NCI-H82 treated with DMSO at 0.1 percent for 48 hours (cell line): ENCODE measurements at regions not wholly inside any gene's neighbourhood (a gene's known extent, or its start where the extent isn't known, plus 50 kb on each side); places are given as distances from the start of the nearest gene placed in this dataset.
"Not testable (repeated sequence)": the region's sequence is repeated elsewhere in the genome, so short reads cannot be mapped to it uniquely, and the experiment has no call there.

Source experiments
- DNase-seq: peaks from one replicate; lab custom pipeline; 2025; ENCODE audit not compliant: unreplicated experiment; lab: John Stamatoyannopoulos, UW

GRCh38 chr13:80552851-80553440 lies 212.0 kb upstream of the SPRY2 start:
- no peak for DNase-seq

- DNase-seq = no peak
Observed at GRCh38 chr13:80551650-80552497, 210.9 kb upstream of the SPRY2 start.

GRCh38 chr13:80550971-80551441 lies 210.1 kb upstream of the SPRY2 start:
- DNase-seq = no peak

- DNase-seq = no peak
Observed at GRCh38 chr13:80548915-80549314, 208.0 kb upstream of the SPRY2 start.

GRCh38 chr13:80547885-80548825 lies 207.2 kb upstream of the SPRY2 start:
- no peak for DNase-seq

- no peak for DNase-seq
Observed at GRCh38 chr13:80547341-80547740, 206.4 kb upstream of the SPRY2 start.

GRCh38 chr13:80533175-80533574 lies 192.2 kb upstream of the SPRY2 start:
- no peak for DNase-seq

GRCh38 chr13:80530902-80531301 lies 190.0 kb upstream of the SPRY2 start:
- DNase-seq = no peak

GRCh38 chr13:80530191-80530590 lies 189.3 kb upstream of the SPRY2 start:
- DNase-seq = no peak

GRCh38 chr13:80529734-80530133 lies 188.8 kb upstream of the SPRY2 start:
- no peak for DNase-seq

- DNase-seq = no peak
Observed at GRCh38 chr13:80528733-80529132, 187.8 kb upstream of the SPRY2 start.

- DNase-seq = no peak
Observed at GRCh38 chr13:80527400-80527799, 186.5 kb upstream of the SPRY2 start.

GRCh38 chr13:80524447-80525215 lies 183.7 kb upstream of the SPRY2 start:
- no peak for DNase-seq

- no peak for DNase-seq
Observed at GRCh38 chr13:80523134-80523533, 182.2 kb upstream of the SPRY2 start.

GRCh38 chr13:80522463-80522862 lies 181.5 kb upstream of the SPRY2 start:
- DNase-seq = not testable (repeated sequence)

GRCh38 chr13:80516818-80517348 lies 176.0 kb upstream of the SPRY2 start:
- no peak for DNase-seq

GRCh38 chr13:80515296-80515695 lies 174.4 kb upstream of the SPRY2 start:
- no peak for DNase-seq

GRCh38 chr13:80513196-80513595 lies 172.3 kb upstream of the SPRY2 start:
- DNase-seq = no peak

GRCh38 chr13:80510686-80511085 lies 169.8 kb upstream of the SPRY2 start:
- DNase-seq = no peak

- no peak for DNase-seq
Observed at GRCh38 chr13:80509264-80509663, 168.3 kb upstream of the SPRY2 start.
